IMR-90 (cell line): ENCODE measurements at regions not wholly inside any gene's neighbourhood (a gene's known extent, or its start where the extent isn't known, plus 50 kb on each side); places are given as distances from the start of the nearest gene placed in this dataset.

Experiments
- BHLHE40 ChIP-seq: fragments of 150-350 bp; IDR thresholded peaks from 2 replicates; pipeline ENCODE4 v1.6.1; 2016; ENCODE audit warnings: mild to moderate bottlenecking, low read depth, low read length
- CEBPB ChIP-seq: IDR thresholded peaks from 2 replicates; pipeline ENCODE4 v1.6.1; 2012; ENCODE audit warnings: low read depth, low read length, improper control_type of control experiment
- CHD1 ChIP-seq: IDR thresholded peaks from 2 replicates; pipeline ENCODE4 v1.6.1; 2012; ENCODE audit warnings: low read depth, low read length, improper control_type of control experiment
- CTCF ChIP-seq: conservative IDR thresholded peaks from 2 replicates; pipeline ENCODE4 v1.5.1; 2012; ENCODE audit warnings: mild to moderate bottlenecking, low read depth, low read length, improper control_type of control experiment
- ELK1 ChIP-seq: fragments of 150-350 bp; IDR thresholded peaks from 2 replicates; pipeline ENCODE4 v1.6.1; 2016; ENCODE audit warnings: low read depth, mild to moderate bottlenecking, low read length, moderate library complexity, borderline replicate concordance
- FOS ChIP-seq: fragments of 150-350 bp; IDR thresholded peaks from 2 replicates; pipeline ENCODE4 v1.6.1; 2016; ENCODE audit warnings: low read depth, low read length
- MAFK ChIP-seq: IDR thresholded peaks from 2 replicates; pipeline ENCODE4 v1.6.1; 2012; ENCODE audit warnings: low read depth, low read length, improper control_type of control experiment
- POLR2A ChIP-seq: IDR thresholded peaks from 2 replicates; pipeline ENCODE4 v1.6.1; 2012; ENCODE audit warnings: mild to moderate bottlenecking, low read depth, low read length
- RAD21 ChIP-seq: IDR thresholded peaks from 2 replicates; pipeline ENCODE4 v1.6.1; 2012; ENCODE audit warnings: low read length, improper control_type of control experiment
- TF ChIP-seq, protein P1 (sequence below): fragments of 150-350 bp; IDR thresholded peaks from 2 replicates; pipeline ENCODE4 v1.6.1; 2017; ENCODE audit warnings: mild to moderate bottlenecking, antibody characterized with exemption, low read length, low read depth

DNA sequence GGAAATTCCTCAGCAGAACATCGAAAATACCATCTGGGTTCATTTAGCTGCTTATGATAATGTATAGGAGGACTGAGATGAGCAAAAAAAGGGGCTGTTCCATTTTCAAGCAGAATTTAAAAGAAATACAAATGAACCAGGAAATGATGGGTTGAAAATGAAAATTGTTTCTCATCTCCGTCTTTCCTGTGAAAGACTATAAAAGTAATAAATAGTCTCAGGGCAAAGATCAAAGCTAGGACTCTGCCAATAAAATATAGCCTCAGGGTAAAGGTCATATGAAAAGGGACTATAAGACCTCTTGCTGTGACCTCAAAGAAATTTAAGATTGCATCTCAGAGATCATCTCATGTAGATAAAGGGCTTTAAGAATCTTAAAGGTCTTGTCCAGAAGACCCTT lies 478.0 kb downstream of the BTG1 start:
- TF ChIP-seq MAFK (no peak), POLR2A (no peak), CTCF (no peak), FOS (no peak), CHD1 (no peak), CEBPB (no peak), RAD21 (no peak), BHLHE40 (no peak), ELK1 (no peak)
- TF ChIP-seq, protein P1, sequence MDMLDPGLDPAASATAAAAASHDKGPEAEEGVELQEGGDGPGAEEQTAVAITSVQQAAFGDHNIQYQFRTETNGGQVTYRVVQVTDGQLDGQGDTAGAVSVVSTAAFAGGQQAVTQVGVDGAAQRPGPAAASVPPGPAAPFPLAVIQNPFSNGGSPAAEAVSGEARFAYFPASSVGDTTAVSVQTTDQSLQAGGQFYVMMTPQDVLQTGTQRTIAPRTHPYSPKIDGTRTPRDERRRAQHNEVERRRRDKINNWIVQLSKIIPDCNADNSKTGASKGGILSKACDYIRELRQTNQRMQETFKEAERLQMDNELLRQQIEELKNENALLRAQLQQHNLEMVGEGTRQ = no peak
